ENCODE measurements at regions not wholly inside any gene's neighbourhood (a gene's known extent, or its start where the extent isn't known, plus 50 kb on each side); places are given as distances from the start of the nearest gene placed in this dataset.

- no peak for DNase-seq
Observed at GRCh38 chr17:36696805-36697204, 95.4 kb downstream of the MRM1 start.

GRCh38 chr17:36697903-36698530 is 96.6 kb downstream of the MRM1 start:
- peak; percentile 55 for DNase-seq

- no peak for DNase-seq
Observed at GRCh38 chr17:36701429-36702099, 100.2 kb downstream of the MRM1 start.

- peak; percentile 41 for DNase-seq
Observed at GRCh38 chr17:36702636-36703035, 101.3 kb downstream of the MRM1 start.

GRCh38 chr17:36703860-36704266 is 102.5 kb downstream of the MRM1 start:
- peak; percentile 80 for DNase-seq

DNA sequence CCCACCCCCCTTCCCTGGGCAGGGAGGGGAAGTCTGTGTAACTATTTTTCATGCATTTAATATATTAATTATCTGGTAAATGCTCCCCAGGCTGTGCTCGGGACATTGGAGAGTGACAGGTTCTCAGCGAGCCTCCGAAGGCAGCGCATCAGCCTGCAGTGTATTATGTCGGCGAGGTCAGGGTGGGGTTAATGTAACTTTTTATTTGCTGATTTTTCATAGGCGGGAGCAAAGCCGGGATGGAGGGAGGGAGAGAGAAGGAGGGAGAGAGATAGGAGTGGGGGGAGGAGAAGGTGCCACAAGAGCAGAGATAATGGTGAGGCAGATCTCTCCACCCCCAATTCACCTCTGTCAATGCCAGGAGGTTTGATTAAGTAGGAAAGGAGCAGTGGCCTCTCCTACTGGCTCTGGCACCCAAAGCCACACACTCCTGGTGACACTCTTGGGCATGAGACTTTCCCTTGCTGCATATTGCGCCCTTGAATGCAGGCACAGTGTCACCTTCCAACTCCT is 104.0 kb downstream of the MRM1 start:
- no peak for DNase-seq

DNA sequence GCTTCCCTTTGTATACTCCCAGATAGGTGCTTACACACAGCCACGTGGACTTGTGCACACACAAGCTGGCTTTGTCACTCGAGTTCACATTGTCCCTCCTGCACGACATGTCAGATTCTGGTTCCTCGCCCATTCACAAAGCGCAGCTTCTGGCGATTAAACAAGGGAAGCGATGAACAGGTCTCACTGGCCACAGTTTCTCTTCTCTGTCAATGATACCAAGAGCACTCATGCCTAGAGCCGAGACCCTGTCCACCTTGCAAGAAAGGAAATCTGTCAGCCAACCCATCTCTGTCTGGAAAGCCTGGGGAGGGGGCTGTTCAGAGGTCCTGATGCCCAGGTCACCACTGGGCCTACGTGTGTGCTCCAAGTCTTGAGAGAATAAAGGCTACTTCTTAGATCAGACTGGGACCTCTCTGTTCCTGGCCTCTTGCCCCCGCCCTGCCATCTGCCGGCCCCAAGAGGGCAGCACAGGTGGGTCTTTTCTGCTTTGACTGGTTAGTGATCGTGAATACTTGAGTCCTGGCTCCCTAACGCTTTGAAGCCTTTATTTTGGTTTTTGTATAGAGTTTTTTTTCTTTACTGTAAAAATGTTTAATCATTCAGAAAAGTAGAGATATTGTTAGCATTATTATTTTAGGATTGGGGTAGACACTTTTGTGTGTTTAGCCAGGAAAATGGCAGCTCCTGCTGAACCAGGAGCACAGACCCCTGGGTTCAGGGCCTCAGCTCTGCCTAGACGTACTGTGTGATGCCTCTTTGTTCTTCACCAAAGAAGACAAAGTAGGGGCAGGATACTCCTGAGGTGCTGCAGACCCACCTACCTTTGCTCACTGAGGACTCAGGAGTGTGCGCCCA is 104.7 kb downstream of the MRM1 start:
- peak; percentile 89 for DNase-seq

DNA sequence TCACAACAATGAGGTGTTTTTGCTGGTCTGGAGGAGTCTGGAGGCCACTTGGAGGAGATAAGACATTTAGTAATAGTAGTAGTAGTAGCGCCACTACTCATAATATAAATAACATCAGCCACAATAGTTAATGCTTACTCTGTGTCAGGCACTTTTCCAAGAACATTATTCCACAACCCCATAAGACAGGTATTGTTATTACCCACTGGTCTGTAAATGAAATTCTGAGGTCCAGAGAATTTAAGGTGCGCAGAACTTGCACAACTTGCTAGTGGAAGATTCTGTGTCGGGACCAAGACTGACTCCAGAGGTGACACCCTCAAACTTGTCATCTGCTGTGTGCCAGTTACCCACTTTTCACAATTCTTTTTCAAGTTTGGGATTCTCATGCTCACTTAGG is 106.5 kb downstream of the MRM1 start:
- no peak for DNase-seq

- no peak for DNase-seq
Observed at GRCh38 chr17:36714789-36715188, 113.4 kb downstream of the MRM1 start.

DNA sequence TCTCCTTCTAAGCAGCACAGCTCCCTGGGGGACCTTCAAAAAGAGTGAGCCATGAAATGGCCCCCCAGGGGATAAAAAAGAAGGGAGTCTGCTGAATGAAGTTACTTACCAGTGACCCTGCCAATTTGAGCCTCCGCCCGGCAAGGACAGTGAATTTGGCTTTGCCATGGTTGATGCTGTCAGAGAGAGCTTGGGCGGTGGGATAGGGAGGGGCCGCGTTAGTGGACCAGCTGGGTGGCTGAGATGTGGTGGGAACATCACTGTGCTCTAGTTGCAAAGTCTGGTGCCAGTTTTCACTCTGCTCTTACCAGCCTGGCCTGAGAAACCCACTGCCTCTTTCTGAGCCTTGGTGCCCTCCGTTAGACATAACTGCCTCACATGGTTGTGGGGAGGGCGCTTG is 114.6 kb downstream of the MRM1 start:
- DNase-seq = no peak

GRCh38 chr17:36717088-36717487 is 115.7 kb downstream of the MRM1 start:
- no peak for DNase-seq

DNA sequence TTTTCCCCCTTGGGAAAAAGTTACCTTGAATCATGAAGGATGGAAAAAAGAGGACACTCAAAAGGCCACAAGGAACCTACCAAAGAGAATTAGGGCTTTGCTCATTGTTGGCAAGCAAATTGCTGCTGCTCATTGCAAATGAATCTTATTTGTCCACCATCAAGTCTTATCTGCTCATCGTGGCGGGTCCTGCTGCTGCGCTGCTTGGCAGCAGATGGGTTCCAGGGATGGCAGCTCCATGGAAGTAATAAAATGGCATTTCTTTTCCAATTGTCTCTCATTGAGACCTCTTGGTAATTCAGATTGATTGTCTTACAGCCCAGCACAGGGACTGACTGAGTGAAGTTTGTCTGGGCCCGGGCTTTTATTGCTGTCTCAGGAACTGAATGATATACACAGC is 118.7 kb downstream of the MRM1 start:
- no peak for DNase-seq

DNA sequence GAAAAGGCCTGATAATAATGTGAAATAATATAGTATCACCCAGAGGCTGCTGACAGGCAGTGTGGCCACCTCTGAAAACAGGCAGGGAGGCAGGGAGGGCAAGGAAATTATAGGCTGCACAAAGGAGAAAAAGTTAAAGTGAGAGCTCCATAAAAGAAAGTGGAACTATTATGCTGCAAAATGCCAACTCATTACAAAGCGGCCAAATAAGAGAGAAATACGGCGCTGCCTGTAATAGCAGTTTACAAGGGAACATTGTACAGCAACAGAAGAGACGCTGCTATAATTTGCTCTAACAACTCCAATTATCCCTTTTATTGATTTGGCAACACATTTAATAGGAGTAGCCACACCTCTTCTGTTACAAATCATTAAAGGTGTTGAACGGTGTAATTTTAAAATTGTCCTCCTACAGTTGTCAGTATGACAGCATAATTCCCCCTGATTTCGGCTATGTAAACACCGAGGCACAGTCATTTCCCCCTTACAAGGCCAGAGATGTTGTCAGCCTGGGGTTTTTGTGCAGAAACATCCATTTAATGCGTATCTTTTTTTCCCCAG is 120.3 kb downstream of the MRM1 start:
- DNase-seq = peak; percentile 61

GRCh38 chr17:36722121-36722902 is 120.9 kb downstream of the MRM1 start:
- DNase-seq = peak; percentile 94

DNA sequence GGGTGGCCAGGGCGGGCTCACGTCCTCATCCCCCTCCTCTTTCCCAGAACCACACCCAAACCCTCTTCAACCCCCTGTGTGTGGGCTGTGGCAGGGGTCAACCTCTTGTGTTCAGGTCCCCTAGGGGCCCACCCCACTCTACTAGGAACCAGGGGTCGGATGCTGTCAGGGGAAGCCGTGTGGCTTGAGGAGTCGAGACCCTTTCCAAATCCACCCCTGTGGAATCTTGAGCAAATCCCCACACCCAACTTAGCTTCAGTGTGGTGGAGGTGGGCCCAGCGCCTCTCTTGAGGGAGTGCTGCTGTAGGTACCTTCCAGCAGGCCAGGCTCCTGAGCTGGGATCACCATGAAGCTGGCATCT is 121.5 kb downstream of the MRM1 start:
- no peak for DNase-seq

- DNase-seq = no peak
Observed at GRCh38 chr17:36723459-36724025, 122.2 kb downstream of the MRM1 start.

DNA sequence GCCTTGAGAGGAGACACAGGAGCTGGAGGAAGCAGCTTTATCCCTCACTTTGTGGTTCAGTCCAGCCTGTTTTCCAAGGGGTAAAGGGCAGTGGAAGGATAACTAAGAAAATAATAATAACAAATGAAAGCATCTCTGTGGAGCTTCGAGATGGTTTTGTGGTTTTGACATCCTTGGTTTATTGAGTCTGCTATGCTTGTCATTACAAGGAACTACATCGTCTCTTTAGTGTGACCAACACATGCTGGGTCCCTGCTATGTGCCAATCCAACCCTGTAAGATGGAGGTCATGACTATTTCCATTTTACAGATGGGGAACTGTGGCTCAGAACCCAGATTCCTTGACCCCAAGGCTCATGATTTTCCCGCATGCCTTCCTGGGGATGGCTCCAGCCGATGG is 124.8 kb downstream of the MRM1 start:
- DNase-seq = no peak

DNA sequence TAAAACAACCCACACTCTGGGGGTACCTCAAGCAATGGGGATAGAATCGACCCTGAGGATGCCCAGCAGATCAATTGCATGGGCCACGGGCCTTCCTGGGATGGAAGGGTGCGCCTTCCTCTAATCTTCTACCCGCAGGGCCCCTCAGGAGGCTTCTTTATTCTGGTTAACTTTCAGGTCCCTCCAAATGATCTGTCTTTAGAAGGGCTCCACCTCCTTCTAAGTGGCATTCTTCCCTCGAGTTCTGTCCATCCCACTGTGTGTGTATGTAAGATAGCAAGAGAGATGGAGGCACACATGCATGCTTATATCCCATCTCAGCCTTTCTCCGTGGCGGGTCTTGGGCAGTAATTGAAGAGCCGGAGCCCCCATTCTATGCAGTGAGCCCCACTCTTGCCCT is 125.7 kb downstream of the MRM1 start:
- DNase-seq = peak; percentile 52

DNA sequence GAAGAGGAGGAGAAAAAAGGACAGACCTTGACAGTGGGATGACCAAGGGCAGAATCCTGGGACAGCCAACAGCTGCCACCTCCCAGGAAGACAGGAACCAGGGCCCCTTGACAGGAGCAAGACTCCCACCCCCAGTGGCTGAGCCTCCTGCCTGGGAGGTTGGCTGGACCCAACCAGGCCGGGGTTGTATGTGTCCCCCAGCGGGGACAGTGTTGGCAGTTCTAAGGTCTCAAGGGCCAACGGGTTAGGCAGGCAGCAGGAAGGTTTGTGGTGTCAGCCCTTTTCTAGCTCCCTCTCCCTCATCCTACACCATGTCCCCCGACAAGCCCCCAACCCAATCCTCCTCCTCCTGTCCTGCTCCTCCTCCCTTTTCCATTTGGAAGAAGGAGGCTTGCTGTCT is 126.2 kb downstream of the MRM1 start:
- no peak for DNase-seq

DNA sequence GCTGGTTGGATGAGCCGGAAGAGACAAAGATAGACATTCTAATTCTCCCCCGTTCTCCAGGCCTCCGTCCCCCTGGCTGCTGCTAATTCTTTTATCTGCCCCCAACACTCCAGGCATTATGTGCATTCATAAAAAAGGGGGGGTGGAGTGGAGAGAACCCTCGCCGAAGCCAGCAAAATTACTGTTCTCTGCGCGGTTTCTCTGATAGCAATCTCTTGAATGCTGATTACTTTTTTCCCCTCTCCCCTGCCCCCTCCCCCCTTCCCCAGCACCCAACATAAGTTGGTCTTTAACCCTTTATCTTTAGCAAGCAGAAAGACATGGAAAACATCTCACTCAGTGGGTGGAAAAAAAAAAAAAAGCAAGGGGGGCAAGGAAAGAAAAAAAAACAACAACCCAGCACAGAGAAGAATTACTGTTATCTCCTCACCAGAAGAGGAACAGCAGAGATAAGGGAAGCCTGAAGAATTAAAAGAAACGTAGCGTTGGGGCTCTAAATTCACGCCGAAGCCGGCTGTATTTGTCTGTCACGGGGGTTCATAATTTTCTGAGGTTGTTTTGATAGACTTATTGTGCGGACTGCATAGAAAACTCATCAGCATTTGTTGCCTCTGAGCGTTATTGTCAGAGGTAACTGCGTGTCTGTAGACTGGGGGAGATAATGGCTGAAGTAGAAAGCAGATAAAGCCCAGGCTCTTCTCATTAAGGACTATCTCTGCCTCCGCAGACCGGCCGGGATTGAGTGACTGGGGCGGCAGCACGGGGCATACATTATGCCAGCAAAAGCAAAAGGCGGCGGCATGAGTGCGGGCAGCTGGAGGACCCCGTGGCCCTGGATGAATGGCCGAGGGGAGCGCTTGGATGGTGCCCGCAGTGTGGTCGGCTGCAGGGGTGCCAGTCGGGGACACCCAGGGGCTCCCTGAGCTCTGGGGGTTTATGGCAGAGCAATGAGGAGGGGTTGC is 126.9 kb downstream of the MRM1 start:
- peak; percentile 98 for DNase-seq
